ENCODE measurements at regions not wholly inside any gene's neighbourhood (a gene's known extent, or its start where the extent isn't known, plus 50 kb on each side); places are given as distances from the start of the nearest gene placed in this dataset.

GRCh38 chr10:107848726-107849360, 684.3 kb upstream of the SORCS1 start:
- no peaks in the 10 kb centered on the region for H3K36me3 ChIP-seq
- H3K4me3 ChIP-seq (ENCODE audit: low read depth, low read length), result no peak overlapping the region
- H3K9me3 ChIP-seq, result no peaks in the 10 kb centered on the region
- no peaks in the 10 kb centered on the region for H3K4me1 ChIP-seq
- no peaks in the 10 kb centered on the region for H3K27me3 ChIP-seq
- DNase-seq, result no peak
- TF ChIP-seq, protein P1, sequence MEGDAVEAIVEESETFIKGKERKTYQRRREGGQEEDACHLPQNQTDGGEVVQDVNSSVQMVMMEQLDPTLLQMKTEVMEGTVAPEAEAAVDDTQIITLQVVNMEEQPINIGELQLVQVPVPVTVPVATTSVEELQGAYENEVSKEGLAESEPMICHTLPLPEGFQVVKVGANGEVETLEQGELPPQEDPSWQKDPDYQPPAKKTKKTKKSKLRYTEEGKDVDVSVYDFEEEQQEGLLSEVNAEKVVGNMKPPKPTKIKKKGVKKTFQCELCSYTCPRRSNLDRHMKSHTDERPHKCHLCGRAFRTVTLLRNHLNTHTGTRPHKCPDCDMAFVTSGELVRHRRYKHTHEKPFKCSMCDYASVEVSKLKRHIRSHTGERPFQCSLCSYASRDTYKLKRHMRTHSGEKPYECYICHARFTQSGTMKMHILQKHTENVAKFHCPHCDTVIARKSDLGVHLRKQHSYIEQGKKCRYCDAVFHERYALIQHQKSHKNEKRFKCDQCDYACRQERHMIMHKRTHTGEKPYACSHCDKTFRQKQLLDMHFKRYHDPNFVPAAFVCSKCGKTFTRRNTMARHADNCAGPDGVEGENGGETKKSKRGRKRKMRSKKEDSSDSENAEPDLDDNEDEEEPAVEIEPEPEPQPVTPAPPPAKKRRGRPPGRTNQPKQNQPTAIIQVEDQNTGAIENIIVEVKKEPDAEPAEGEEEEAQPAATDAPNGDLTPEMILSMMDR (IDR thresholded peaks at IDR 0.05; ENCODE audit: low read depth, low read length), result no peak

DNA sequence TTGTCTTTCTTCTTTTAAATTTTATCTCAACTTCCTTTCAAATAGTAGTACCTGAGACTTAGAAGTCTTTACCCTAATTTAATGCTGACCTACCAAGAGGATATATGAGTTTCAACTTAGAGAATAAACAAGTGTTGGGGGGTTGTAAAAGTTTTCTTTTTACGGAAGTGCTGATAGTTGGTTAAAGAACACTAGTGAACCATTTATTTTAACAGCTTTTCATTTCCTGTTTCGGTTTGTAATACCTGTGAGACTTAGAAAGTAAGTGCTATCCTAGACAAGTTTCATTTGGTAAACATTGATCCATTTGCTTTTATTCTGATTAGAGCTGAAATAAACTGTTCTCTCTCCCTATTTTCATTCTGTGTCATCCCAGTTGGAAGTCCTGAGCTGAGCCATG, 683.1 kb upstream of the SORCS1 start:
- Histone ChIP-seq H3K36me3 (no peaks in the 10 kb centered on the region), H3K4me3 (ENCODE audit: low read depth, low read length) (no peak overlapping the region), H3K9me3 (no peaks in the 10 kb centered on the region), H3K4me1 (no peaks in the 10 kb centered on the region), H3K27me3 (no peaks in the 10 kb centered on the region)
- TF ChIP-seq, protein P1 (IDR thresholded peaks at IDR 0.05; ENCODE audit: low read depth, low read length), result no peak
- no peak for DNase-seq

GRCh38 chr10:107834706-107835105, 670.2 kb upstream of the SORCS1 start:
- H3K9me3 ChIP-seq, result no peaks in the 10 kb centered on the region
- H3K4me3 ChIP-seq (ENCODE audit: low read depth, low read length), result no peak overlapping the region
- TF ChIP-seq, protein P1 (IDR thresholded peaks at IDR 0.05; ENCODE audit: low read depth, low read length), result no peak
- no peaks in the 10 kb centered on the region for H3K27me3 ChIP-seq
- DNase-seq, result no peak
- no peaks in the 10 kb centered on the region for H3K4me1 ChIP-seq
- no peaks in the 10 kb centered on the region for H3K36me3 ChIP-seq

GRCh38 chr10:107831772-107832171, 667.3 kb upstream of the SORCS1 start:
- Histone ChIP-seq H3K27me3 (no peaks in the 10 kb centered on the region), H3K4me3 (ENCODE audit: low read depth, low read length) (no peak overlapping the region), H3K4me1 (no peaks in the 10 kb centered on the region), H3K9me3 (no peaks in the 10 kb centered on the region), H3K36me3 (no peaks in the 10 kb centered on the region)
- TF ChIP-seq, protein P1 (IDR thresholded peaks at IDR 0.05; ENCODE audit: low read depth, low read length), result no peak
- DNase-seq, result no peak

- TF ChIP-seq, protein P1 (IDR thresholded peaks at IDR 0.05; ENCODE audit: low read depth, low read length), result no peak
- H3K4me3 ChIP-seq (ENCODE audit: low read depth, low read length), result no peak overlapping the region
Measured at GRCh38 chr10:107829161-107829560, 664.7 kb upstream of the SORCS1 start.

DNA sequence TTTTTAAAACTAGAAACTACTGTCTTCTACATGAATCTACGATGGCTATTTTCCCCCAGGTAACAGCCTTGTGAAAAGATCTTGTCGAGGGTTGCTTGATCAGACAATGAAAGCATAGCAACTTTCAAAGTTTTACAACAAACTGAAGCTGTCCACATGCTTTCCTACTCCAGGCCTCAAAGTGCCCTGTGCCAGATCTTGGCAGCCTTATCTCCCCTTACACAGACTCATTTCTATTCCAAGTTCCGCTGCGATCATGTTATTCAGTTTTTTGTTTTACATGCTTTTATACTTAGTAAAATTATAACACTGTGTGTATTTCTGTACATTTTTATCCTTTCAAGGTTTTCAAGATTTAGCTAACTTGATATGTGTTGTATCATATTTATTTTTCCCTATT, 661.7 kb upstream of the SORCS1 start:
- H3K9me3 ChIP-seq, result no peaks in the 10 kb centered on the region; the same call in 1 of the 2 replicates
- no peaks in the 10 kb centered on the region for H3K36me3 ChIP-seq
- no peaks in the 10 kb centered on the region; the same call in 1 of the 2 replicates for H3K4me1 ChIP-seq
- TF ChIP-seq, protein P1 (IDR thresholded peaks at IDR 0.05; ENCODE audit: low read depth, low read length), result no peak
- DNase-seq, result no peak
- H3K4me3 ChIP-seq (ENCODE audit: low read depth, low read length), result no peak overlapping the region
- no peaks in the 10 kb centered on the region for H3K27me3 ChIP-seq

More at GRCh38 chr10:107829161-107829560, 664.7 kb upstream of the SORCS1 start:
- Histone ChIP-seq H3K27me3 (no peaks in the 10 kb centered on the region), H3K9me3 (no peaks in the 10 kb centered on the region; the same call in 1 of the 2 replicates), H3K4me1 (no peaks in the 10 kb centered on the region; the same call in 1 of the 2 replicates), H3K36me3 (no peaks in the 10 kb centered on the region)
- DNase-seq, result no peak
